NB4 (cell line): ENCODE measurements at regions not wholly inside any gene's neighbourhood (a gene's known extent, or its start where the extent isn't known, plus 50 kb on each side); places are given as distances from the start of the nearest gene placed in this dataset.

Source experiments
- DNase-seq: peaks from one replicate; pipeline ENCODE4 v3.0.0; 2010; ENCODE audit warnings: low read depth
- H3K4me3 ChIP-seq: one replicate; pipeline ENCODE4 v1.5.1; 2011; ENCODE audit warnings: mild to moderate bottlenecking, low read depth, low read length, moderate library complexity
- MYC ChIP-seq: IDR thresholded peaks from 2 replicates; pipeline ENCODE4 v1.6.1; 2011; ENCODE audit warnings: low read depth, low read length
- POLR2A ChIP-seq: IDR thresholded peaks from 2 replicates; pipeline ENCODE4 v1.6.1; 2011; ENCODE audit warnings: mild to moderate bottlenecking; ENCODE audit not compliant: insufficient read length; ENCODE audit errors: extremely low read depth
- TF ChIP-seq, protein P1 (sequence below): IDR thresholded peaks from one replicate; pipeline ENCODE4 v1.5.1; 2012; ENCODE audit warnings: low read depth, low read length
- TF ChIP-seq, protein P2 (sequence below): IDR thresholded peaks from 2 replicates; pipeline ENCODE4 v1.6.1; 2011; ENCODE audit warnings: low read depth, low read length

DNA sequence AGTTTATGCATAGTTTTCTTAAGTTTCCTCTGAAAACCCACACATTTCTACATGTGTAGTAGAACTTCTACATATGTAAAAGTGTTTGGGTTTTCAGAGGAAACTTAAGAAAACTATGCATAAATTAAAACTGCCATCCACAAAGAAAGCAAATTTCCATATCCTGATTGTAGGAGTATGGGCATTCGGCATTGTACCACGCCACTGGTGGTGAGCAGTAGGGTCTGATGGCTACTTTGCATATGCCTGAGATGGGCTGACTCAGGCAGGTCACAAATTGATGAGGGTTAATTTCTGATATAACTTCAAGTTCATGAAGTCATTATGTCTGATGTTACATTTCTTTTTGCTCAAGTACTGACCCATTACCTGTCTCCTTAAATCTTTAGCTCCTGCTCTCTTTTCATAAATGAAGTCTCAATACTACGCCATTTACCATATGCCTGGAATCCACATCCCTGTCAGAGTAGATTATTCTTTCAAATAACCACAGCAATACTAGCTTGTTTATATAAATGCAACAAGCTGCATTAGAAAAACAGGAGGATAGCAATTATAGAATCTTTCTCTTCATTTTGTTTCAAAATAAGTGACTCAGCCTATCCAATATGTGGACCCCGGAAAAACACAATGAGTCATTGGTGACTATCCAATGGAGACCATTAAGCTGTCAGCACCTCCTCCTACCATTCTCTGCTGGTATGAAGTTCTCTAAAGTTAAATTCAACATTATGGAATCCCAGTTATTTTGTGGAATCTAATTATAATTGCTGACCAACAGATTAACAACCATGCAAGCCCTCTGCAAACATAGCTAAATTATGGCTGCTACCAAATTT is 355.2 kb upstream of the UBE2E3 start:
- TF ChIP-seq POLR2A: no peak
- no peak for TF ChIP-seq MYC
- TF ChIP-seq, protein P1, sequence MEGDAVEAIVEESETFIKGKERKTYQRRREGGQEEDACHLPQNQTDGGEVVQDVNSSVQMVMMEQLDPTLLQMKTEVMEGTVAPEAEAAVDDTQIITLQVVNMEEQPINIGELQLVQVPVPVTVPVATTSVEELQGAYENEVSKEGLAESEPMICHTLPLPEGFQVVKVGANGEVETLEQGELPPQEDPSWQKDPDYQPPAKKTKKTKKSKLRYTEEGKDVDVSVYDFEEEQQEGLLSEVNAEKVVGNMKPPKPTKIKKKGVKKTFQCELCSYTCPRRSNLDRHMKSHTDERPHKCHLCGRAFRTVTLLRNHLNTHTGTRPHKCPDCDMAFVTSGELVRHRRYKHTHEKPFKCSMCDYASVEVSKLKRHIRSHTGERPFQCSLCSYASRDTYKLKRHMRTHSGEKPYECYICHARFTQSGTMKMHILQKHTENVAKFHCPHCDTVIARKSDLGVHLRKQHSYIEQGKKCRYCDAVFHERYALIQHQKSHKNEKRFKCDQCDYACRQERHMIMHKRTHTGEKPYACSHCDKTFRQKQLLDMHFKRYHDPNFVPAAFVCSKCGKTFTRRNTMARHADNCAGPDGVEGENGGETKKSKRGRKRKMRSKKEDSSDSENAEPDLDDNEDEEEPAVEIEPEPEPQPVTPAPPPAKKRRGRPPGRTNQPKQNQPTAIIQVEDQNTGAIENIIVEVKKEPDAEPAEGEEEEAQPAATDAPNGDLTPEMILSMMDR: no peak
- TF ChIP-seq, protein P2, sequence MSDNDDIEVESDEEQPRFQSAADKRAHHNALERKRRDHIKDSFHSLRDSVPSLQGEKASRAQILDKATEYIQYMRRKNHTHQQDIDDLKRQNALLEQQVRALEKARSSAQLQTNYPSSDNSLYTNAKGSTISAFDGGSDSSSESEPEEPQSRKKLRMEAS: no peak
- H3K4me3 ChIP-seq: no peak overlapping the region
- no peak for DNase-seq

DNA sequence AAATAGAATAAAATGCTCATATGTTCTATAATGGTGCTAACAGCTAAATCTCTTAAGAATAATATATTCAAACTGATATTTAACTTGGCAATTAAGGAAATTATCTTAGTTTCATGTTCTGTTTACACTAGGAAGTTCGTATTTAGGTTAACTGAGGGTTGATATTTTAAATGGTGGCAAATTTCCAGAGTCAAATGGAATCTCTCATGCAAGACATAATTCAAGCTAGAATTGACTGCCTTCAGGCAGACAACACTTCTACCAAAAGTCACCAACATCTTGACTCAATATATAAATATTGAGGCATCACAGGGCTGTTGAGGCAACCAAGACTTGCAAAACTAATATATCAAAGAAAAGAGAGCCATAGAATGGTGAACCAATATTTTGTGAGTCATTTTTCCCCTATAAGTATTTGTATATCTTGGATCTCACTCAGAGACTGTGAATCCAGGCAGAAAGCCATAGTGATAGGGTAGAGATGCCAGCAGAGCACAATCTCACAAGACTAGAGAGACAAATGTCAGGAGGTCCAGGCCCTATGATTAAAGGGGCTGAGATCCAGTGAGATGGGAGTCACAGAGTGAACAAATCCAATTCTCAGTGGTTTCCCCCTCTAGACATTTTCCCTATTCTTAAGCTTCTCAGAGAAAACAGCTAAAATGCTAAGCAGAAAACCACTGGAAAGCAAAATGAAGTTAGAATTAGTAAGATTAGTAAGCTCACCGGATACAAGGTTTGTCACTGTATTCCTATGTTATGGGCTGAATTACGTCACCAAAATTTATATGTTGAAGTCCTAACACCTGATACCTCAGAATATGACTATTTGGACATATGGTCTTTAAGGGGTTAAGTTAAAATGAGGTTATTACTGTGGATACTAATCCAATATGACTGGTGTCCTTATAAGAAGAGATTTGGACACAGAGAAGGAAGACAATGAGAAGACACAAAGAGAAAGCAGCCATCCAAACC is 358.2 kb upstream of the UBE2E3 start:
- TF ChIP-seq MYC (no peak), POLR2A (no peak)
- TF ChIP-seq, protein P1: no peak
- TF ChIP-seq, protein P2: no peak
- no peak overlapping the region for H3K4me3 ChIP-seq
- DNase-seq: no peak

DNA sequence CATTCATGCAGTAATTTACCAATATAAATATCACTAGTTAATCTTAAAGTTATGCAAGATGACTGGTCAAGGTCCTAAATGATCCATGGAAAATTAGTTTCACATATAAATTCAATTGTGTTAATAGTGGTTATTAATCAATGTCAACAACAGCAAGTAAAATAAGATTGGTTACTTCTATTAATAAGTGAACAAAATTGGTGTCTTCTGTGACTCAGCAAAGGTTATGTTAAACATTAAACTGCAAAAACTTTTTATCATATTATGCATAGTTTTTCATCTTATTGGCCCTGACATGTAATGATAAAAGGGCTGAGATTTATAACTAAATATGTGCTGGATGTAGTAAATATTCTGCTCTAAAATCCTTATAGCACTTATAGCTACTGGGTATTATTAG is 359.0 kb upstream of the UBE2E3 start:
- DNase-seq: no peak
- no peak for TF ChIP-seq POLR2A
- TF ChIP-seq, protein P2: no peak
- no peak for TF ChIP-seq MYC
- TF ChIP-seq, protein P1: no peak
- no peak overlapping the region for H3K4me3 ChIP-seq

DNA sequence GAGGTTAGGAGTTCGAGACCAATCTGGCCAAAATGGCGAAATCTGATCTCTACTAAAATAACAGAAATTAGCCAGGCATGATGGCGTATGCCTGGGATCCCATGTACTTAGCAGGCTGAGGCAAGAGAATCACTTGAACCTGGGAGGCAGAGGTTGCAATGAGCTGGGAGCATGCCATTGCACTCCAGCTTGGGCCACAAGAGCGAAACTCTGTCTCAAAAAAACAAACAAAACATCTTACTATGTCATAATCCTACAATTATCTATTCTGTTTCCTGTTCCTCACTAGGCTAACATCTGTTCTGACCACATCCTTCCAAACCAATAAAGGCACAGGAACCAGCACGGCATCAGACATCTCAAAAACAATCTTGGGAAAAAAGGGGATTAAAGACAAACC is 361.8 kb upstream of the UBE2E3 start:
- TF ChIP-seq MYC (no peak), POLR2A (no peak)
- TF ChIP-seq, protein P1: no peak
- TF ChIP-seq, protein P2: no peak
- no peak for DNase-seq
- no peak overlapping the region for H3K4me3 ChIP-seq

DNA sequence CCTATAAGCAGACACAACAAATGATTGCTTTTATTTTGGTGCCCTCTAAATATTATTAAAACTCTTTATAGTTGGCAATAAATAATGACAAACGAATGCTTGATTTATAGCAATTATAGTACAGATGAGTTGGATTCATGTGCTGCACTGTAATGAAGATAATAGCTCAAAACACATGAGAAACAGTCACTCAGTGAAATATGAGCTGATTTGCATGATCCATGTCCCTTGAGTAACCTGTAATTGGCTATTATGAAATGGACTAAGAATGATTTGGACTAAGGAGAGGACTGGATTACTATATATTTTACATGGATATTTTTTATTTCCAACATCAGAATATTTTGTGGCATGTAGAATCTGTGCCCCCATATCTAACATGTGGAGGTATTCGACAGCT is 365.6 kb upstream of the UBE2E3 start:
- no peak for DNase-seq
- no peak overlapping the region for H3K4me3 ChIP-seq
- TF ChIP-seq POLR2A (no peak), MYC (no peak)
- TF ChIP-seq, protein P1: no peak
- TF ChIP-seq, protein P2: no peak
